CD14-positive monocyte (primary cell): ENCODE measurements at regions not wholly inside any gene's neighbourhood (a gene's known extent, or its start where the extent isn't known, plus 50 kb on each side); places are given as distances from the start of the nearest gene placed in this dataset.

Experiments used
- DNase-seq, 3 donors: peaks; one replicate each; pipeline ENCODE4 v3.0.0-alpha.2; 2011 to 2022
- H2AFZ ChIP-seq: 2 replicates; pipeline ENCODE4 v1.6.0; 2012; ENCODE audit warnings: mild to moderate bottlenecking, low read depth, low read length, inconsistent platforms; ENCODE audit not compliant: insufficient read depth, poor library complexity, severe bottlenecking
- H3K27ac ChIP-seq, 2 donors: 1 replicate in 1 of 2; 2 replicates in 1 of 2; pipeline ENCODE4 v1.5.1; 2012 to 2013; ENCODE audit warnings: low read length in 2 of 2, control low read depth in 1 of 2, inconsistent platforms in 1 of 2, low read depth in 1 of 2, mild to moderate bottlenecking in 1 of 2
- H3K27me3 ChIP-seq, 2 donors: one replicate each; pipeline versions ENCODE4 v1.6.0 to v1.6.1; 2011 to 2013; ENCODE audit warnings: low read length in 2 of 2; ENCODE audit not compliant: control insufficient read depth in 2 of 2, insufficient read depth in 2 of 2
- H3K36me3 ChIP-seq, 2 donors: replicated peaks in 1 of 2; 1 replicate in 1 of 2; 2 replicates in 1 of 2; pipeline versions ENCODE4 v1.5.1 to v1.6.1; 2012 to 2013; ENCODE audit warnings: low read length in 2 of 2, control low read depth in 1 of 2, inconsistent platforms in 1 of 2, mild to moderate bottlenecking in 1 of 2; ENCODE audit not compliant: insufficient read depth in 2 of 2, control insufficient read depth in 1 of 2
- H3K4me1 ChIP-seq, 2 donors: 1 replicate in 1 of 2; 2 replicates in 1 of 2; pipeline versions ENCODE4 v1.5.1 to v1.6.1; 2012 to 2013; ENCODE audit warnings: low read length in 2 of 2, control low read depth in 1 of 2, inconsistent platforms in 1 of 2, mild to moderate bottlenecking in 1 of 2, moderate library complexity in 1 of 2; ENCODE audit not compliant: insufficient read depth in 2 of 2, control insufficient read depth in 1 of 2
- H3K4me2 ChIP-seq: replicated peaks from 2 replicates; pipeline ENCODE3; 2012; ENCODE audit warnings: low read length, moderate library complexity, mild to moderate bottlenecking; ENCODE audit not compliant: poor library complexity, severe bottlenecking; ENCODE audit errors: extremely low read depth
- H3K4me3 ChIP-seq, 3 experiments: fragments of 200-600 bp in 1 of 3; sonication (generic) in 1 of 3; replicated peaks in 1 of 3; 1 replicate in 2 of 3; 2 replicates in 1 of 3; pipeline ENCODE4 v1.5.1; 2011 to 2013; ENCODE audit warnings: low read length in 3 of 3, mild to moderate bottlenecking in 3 of 3, control low read depth in 2 of 3, low read depth in 2 of 3, inconsistent platforms in 1 of 3, moderate library complexity in 1 of 3
- H3K79me2 ChIP-seq: 2 replicates; pipeline ENCODE4 v1.6.0; 2012; ENCODE audit warnings: mild to moderate bottlenecking, control low read depth, inconsistent platforms, low read length, moderate library complexity; ENCODE audit not compliant: insufficient read depth
- H3K9ac ChIP-seq: 2 replicates; pipeline ENCODE4 v1.6.0; 2017; ENCODE audit warnings: low read length, mild to moderate bottlenecking; ENCODE audit not compliant: insufficient read depth, poor library complexity, severe bottlenecking
- H3K9me3 ChIP-seq, 2 donors: replicated peaks in 1 of 2; 1 replicate in 1 of 2; 2 replicates in 1 of 2; pipeline versions ENCODE4 v1.5.1 to v1.6.1; 2012 to 2013; ENCODE audit warnings: low read length in 2 of 2, control low read depth in 1 of 2; ENCODE audit not compliant: control insufficient read depth in 1 of 2, insufficient read depth in 1 of 2
- H4K20me1 ChIP-seq: 2 replicates; pipeline ENCODE4 v1.6.0; 2012; ENCODE audit warnings: mild to moderate bottlenecking, low read length, control low read depth, moderate library complexity; ENCODE audit not compliant: insufficient read depth
- H3K27ac Mint-ChIP-seq, 7 donors: one replicate each; pipeline ENCODE4 v1.8.0; 2020; ENCODE audit warnings: mild to moderate bottlenecking in 7 of 7, mixed read lengths in 7 of 7, moderate library complexity in 6 of 7, inconsistent platforms in 2 of 7
- H3K27me3 Mint-ChIP-seq, 3 donors: one replicate each; pipeline ENCODE4 v1.8.0; 2021 to 2022; ENCODE audit warnings: low read depth in 3 of 3, mild to moderate bottlenecking in 3 of 3, mixed read lengths in 3 of 3, moderate library complexity in 3 of 3, inconsistent platforms in 1 of 3
- H3K36me3 Mint-ChIP-seq, 2 donors: one replicate each; pipeline ENCODE4 v1.8.0; 2020; ENCODE audit warnings: mixed read lengths in 2 of 2, inconsistent platforms in 1 of 2, mild to moderate bottlenecking in 1 of 2
- H3K4me1 Mint-ChIP-seq: one replicate; pipeline ENCODE4 v1.8.0; 2020; ENCODE audit warnings: mild to moderate bottlenecking, mixed read lengths
- H3K4me3 Mint-ChIP-seq, 2 donors: one replicate each; pipeline ENCODE4 v1.8.0; 2020; ENCODE audit warnings: mild to moderate bottlenecking in 2 of 2, mixed read lengths in 2 of 2, moderate library complexity in 1 of 2
- H3K9me3 Mint-ChIP-seq, 7 donors: one replicate each; pipeline ENCODE4 v1.8.0; 2020 to 2022; ENCODE audit warnings: mixed read lengths in 7 of 7, mild to moderate bottlenecking in 6 of 7, moderate library complexity in 6 of 7, inconsistent platforms in 2 of 7
- WGBS: methylation state at CpG from one replicate; pipeline ENCODE4 v1.1.5; 2013; ENCODE audit warnings: missing lambda C conversion rate; ENCODE audit not compliant: insufficient coverage; 5-methylcytosine and 5-hydroxymethylcytosine counted together
- intact Hi-C, 2 donors: fragments of 100-400 bp; cut with micrococcal nuclease; formaldehyde crosslinking; loops; one replicate each; pipeline versions ENCODE4 v1.15.0 to v1.15.1; 2023
- TF ChIP-seq, protein P1 (sequence below): fragments of 200-600 bp; IDR thresholded peaks from one replicate; pipeline ENCODE4 v1.8.0; 2022; ENCODE audit warnings: antibody characterized with exemption, mild to moderate bottlenecking

DNA sequence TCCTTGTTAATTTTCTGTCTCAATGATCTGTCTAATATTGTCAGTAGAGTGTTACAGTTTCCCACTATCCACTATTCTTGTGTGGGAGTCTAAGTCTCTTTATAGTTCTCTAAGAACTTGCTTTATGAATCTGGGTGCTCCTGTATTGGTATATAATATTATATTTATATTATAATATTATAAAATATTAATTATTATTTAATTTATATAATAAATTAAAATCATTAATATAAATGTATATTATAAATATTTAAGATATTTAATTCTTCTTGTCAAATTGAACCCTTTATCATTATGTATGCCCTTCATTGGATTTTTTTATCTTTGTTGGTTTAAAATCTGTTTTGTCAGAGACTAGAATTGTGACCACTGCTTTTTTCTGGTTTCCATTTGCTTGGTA lies 1950.2 kb upstream of the LRRTM1 start:
- Histone ChIP-seq H3K9me3 (peaks cover 16 to 17% of the 10 kb centered on the region in 2 donors), H3K36me3 (no peaks in the 10 kb centered on the region), H3K27ac (no peak overlapping the region), H3K9ac (no peak overlapping the region), H4K20me1 (no peaks in the 10 kb centered on the region), H3K4me3 (no peak overlapping the region), H3K27me3 (no peaks in the 10 kb centered on the region), H3K4me2 (no peak overlapping the region), H3K79me2 (no peaks in the 10 kb centered on the region), H2AFZ (no peak overlapping the region), H3K4me1 (no peaks in the 10 kb centered on the region)
- H3K27me3 Mint-ChIP-seq: no peaks in the 10 kb centered on the region
- DNase-seq: no peak
- H3K9me3 Mint-ChIP-seq: peaks cover under 1 to 16% (median 8%) of the 10 kb centered on the region in 7 donors
- intact Hi-C loops: no loop called here
- H3K4me3 Mint-ChIP-seq: no peak overlapping the region
- no peaks in the 10 kb centered on the region for H3K36me3 Mint-ChIP-seq
- H3K4me1 Mint-ChIP-seq: no peaks in the 10 kb centered on the region
- TF ChIP-seq, protein P1, sequence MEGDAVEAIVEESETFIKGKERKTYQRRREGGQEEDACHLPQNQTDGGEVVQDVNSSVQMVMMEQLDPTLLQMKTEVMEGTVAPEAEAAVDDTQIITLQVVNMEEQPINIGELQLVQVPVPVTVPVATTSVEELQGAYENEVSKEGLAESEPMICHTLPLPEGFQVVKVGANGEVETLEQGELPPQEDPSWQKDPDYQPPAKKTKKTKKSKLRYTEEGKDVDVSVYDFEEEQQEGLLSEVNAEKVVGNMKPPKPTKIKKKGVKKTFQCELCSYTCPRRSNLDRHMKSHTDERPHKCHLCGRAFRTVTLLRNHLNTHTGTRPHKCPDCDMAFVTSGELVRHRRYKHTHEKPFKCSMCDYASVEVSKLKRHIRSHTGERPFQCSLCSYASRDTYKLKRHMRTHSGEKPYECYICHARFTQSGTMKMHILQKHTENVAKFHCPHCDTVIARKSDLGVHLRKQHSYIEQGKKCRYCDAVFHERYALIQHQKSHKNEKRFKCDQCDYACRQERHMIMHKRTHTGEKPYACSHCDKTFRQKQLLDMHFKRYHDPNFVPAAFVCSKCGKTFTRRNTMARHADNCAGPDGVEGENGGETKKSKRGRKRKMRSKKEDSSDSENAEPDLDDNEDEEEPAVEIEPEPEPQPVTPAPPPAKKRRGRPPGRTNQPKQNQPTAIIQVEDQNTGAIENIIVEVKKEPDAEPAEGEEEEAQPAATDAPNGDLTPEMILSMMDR: no peak
- H3K27ac Mint-ChIP-seq: no peak overlapping the region

DNA sequence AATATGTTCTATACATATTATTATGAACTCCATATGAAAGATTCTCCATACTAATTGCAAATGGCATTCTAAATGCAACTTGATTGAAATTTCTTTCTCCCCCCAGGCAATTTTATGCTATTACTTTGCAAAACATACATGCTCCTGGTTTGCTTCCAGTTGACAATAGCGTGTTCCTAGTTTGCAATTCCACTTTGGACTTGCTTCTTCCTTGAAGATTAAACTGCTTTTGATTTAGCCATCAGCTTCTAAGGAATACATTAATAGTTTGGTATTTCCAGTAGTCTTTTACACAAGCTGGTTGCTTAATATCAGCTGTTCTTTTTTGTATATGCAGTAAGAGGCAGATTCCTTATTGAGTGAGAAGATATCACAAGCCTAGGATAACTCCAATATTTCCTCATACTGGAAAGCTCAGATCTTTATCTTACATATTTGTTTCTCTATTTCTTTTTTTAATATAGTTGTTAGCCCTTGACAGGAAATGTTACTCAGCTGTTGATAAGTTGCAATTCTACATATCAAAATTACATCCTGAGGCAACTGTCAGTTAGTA lies 1941.7 kb upstream of the LRRTM1 start:
- DNase-seq: no peak
- Histone ChIP-seq H3K27me3 (no peaks in the 10 kb centered on the region), H3K4me2 (no peak overlapping the region), H4K20me1 (no peaks in the 10 kb centered on the region), H3K79me2 (no peaks in the 10 kb centered on the region), H3K36me3 (no peaks in the 10 kb centered on the region), H2AFZ (no peak overlapping the region), H3K27ac (no peak overlapping the region), H3K9me3 (no peaks in the 10 kb centered on the region), H3K4me1 (no peaks in the 10 kb centered on the region), H3K9ac (no peak overlapping the region), H3K4me3 (no peak overlapping the region)
- Mint-ChIP-seq H3K4me3 (no peak overlapping the region), H3K4me1 (no peaks in the 10 kb centered on the region), H3K27me3 (no peaks in the 10 kb centered on the region), H3K27ac (no peak overlapping the region), H3K9me3 (peaks cover under 1 to 14% (median 7%) of the 10 kb centered on the region in 7 donors), H3K36me3 (no peaks in the 10 kb centered on the region)
- intact Hi-C loops: no loop called here
- TF ChIP-seq, protein P1: no peak
- WGBS: no CpG with 5 or more reads among the region's 1 CpG
